Panc1 (cell line): ENCODE measurements at regions not wholly inside any gene's neighbourhood (a gene's known extent, or its start where the extent isn't known, plus 50 kb on each side); places are given as distances from the start of the nearest gene placed in this dataset.
"Not testable (repeated sequence)": the region's sequence is repeated elsewhere in the genome, so short reads cannot be mapped to it uniquely, and the experiment has no call there.

ENCODE experiments used
- ATAC-seq: fragments of 200-7000 bp; cut with Tn5 transposase; 2 replicates; pipeline ENCODE4 v1.9.1; 2020; ENCODE audit warnings: mild to moderate bottlenecking, moderate library complexity
- BruUV-seq: library from RNA; stranded (reverse); fragments of 400-500 nt; replicated peaks from 2 replicates; lab custom pipeline; 2021; lab: Mats Ljungman, UMichigan
- CTCF ChIA-PET: fragments of 300-600 bp; sonication (Branson Sonifier 250); formaldehyde crosslinking; loops from one replicate; lab custom pipeline; 2022; ENCODE audit warnings: antibody characterized with exemption; lab: Charles Lee
- POLR2A ChIA-PET: fragments of 300-600 bp; sonication (Branson Sonifier 250); formaldehyde crosslinking; loops from one replicate; lab custom pipeline; 2022; ENCODE audit warnings: antibody characterized with exemption; lab: Charles Lee
- DNase-seq: peaks from one replicate; pipeline ENCODE4 v3.0.0-alpha.2; 2010; ENCODE audit warnings: low read depth, low spot score
- H3K27ac ChIP-seq: 2 replicates; pipeline ENCODE4 v1.5.1; 2011; ENCODE audit warnings: mild to moderate bottlenecking, low read length, inconsistent platforms
- H3K27me3 ChIP-seq: fragments of 200-500 bp; sonication (Bioruptor generic); 2 replicates; pipeline ENCODE4 v1.6.0; 2014; ENCODE audit warnings: low read length, inconsistent platforms; ENCODE audit not compliant: control insufficient read depth, insufficient read depth
- H3K36me3 ChIP-seq: fragments of 200-500 bp; sonication (Bioruptor generic); 2 replicates; pipeline ENCODE4 v1.5.1; 2014; ENCODE audit warnings: inconsistent platforms, mild to moderate bottlenecking, low read length, moderate library complexity; ENCODE audit not compliant: control insufficient read depth, insufficient read depth
- H3K4me1 ChIP-seq: 2 replicates; pipeline ENCODE4 v1.5.1; 2011; ENCODE audit warnings: inconsistent platforms, mild to moderate bottlenecking, low read length, moderate library complexity; ENCODE audit not compliant: control insufficient read depth, insufficient read depth
- H3K4me3 ChIP-seq, 2 experiments: 2 replicates each; pipeline ENCODE4 v1.5.1; 2011 to 2012; ENCODE audit warnings: low read depth in 2 of 2, low read length in 2 of 2, mild to moderate bottlenecking in 2 of 2, inconsistent platforms in 1 of 2, moderate library complexity in 1 of 2
- H3K9me3 ChIP-seq: fragments of 200-500 bp; sonication (Bioruptor generic); 2 replicates; pipeline ENCODE4 v1.5.1; 2014; ENCODE audit warnings: low read depth, mild to moderate bottlenecking, inconsistent platforms, low read length, moderate library complexity; ENCODE audit not compliant: control insufficient read depth, insufficient read depth
- POLR2AphosphoS5 ChIP-seq: IDR thresholded peaks from 2 replicates; pipeline ENCODE4 v1.6.1; 2012; ENCODE audit warnings: mild to moderate bottlenecking, low read depth, low read length, moderate library complexity
- SIN3A ChIP-seq: IDR thresholded peaks from 2 replicates; pipeline ENCODE4 v1.6.1; 2012; ENCODE audit warnings: low read depth, mild to moderate bottlenecking, low read length, moderate library complexity, borderline replicate concordance; ENCODE audit not compliant: insufficient read depth
- TCF7L2 ChIP-seq: IDR thresholded peaks from 2 replicates; pipeline ENCODE4 v1.6.1; 2011; ENCODE audit warnings: mild to moderate bottlenecking, low read depth, low read length, inconsistent platforms
- in situ Hi-C: cut with HindIII; loops from 2 replicates; pipeline ENCODE4 v1.10.0; 2016; ENCODE audit warnings: low sequenced_read_pairs, low pct_unique_long_range_greater_than_20kb
- intact Hi-C: fragments of 100-400 bp; cut with micrococcal nuclease; formaldehyde crosslinking; loops from one replicate; pipeline ENCODE4 v1.10.0; 2022; ENCODE audit not compliant: unreplicated experiment
- TF ChIP-seq, protein P1 (sequence below), 2 experiments: IDR thresholded peaks; 2 replicates each; pipeline ENCODE4 v1.6.1; 2011 to 2012; ENCODE audit warnings: low read depth in 2 of 2, control low read depth in 1 of 2, low read length in 1 of 2, mild to moderate bottlenecking in 1 of 2, moderate library complexity in 1 of 2; ENCODE audit not compliant: insufficient read depth in 1 of 2
- TF ChIP-seq, protein P2 (sequence below): fragments of 450-650 bp; IDR thresholded peaks from 2 replicates; pipeline ENCODE4 v1.5.1; 2017; ENCODE audit warnings: mild to moderate bottlenecking

DNA sequence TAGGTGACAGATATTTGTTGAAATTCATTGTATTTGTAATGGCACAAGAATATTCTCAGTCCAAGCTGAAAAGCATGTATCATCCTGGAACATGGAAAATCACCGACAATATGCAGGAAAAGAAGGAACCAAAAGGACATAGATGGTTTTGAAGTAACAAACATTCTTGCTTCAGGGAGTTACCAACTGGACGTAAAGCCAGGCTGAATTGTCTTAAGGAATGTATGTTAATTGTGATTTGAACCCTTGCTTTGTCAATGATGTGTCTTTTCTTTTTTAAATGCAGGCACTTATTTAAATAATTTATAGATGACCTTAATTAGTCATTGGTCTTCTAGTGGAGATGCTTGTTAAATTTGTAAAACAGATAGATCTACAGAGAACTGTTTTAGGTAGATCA is 489.4 kb upstream of the ZP4 start:
- no peak overlapping the region for H3K4me3 ChIP-seq
- TF ChIP-seq POLR2AphosphoS5: no peak
- TF ChIP-seq, protein P1, sequence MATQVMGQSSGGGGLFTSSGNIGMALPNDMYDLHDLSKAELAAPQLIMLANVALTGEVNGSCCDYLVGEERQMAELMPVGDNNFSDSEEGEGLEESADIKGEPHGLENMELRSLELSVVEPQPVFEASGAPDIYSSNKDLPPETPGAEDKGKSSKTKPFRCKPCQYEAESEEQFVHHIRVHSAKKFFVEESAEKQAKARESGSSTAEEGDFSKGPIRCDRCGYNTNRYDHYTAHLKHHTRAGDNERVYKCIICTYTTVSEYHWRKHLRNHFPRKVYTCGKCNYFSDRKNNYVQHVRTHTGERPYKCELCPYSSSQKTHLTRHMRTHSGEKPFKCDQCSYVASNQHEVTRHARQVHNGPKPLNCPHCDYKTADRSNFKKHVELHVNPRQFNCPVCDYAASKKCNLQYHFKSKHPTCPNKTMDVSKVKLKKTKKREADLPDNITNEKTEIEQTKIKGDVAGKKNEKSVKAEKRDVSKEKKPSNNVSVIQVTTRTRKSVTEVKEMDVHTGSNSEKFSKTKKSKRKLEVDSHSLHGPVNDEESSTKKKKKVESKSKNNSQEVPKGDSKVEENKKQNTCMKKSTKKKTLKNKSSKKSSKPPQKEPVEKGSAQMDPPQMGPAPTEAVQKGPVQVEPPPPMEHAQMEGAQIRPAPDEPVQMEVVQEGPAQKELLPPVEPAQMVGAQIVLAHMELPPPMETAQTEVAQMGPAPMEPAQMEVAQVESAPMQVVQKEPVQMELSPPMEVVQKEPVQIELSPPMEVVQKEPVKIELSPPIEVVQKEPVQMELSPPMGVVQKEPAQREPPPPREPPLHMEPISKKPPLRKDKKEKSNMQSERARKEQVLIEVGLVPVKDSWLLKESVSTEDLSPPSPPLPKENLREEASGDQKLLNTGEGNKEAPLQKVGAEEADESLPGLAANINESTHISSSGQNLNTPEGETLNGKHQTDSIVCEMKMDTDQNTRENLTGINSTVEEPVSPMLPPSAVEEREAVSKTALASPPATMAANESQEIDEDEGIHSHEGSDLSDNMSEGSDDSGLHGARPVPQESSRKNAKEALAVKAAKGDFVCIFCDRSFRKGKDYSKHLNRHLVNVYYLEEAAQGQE (IDR thresholded peaks at IDR 0.05; ENCODE audit: insufficient read depth in 1 of 2, low read depth in 2 of 2, low read length in 1 of 2): no peak
- no peak for TF ChIP-seq SIN3A
- no peak for TF ChIP-seq TCF7L2
- TF ChIP-seq, protein P2, sequence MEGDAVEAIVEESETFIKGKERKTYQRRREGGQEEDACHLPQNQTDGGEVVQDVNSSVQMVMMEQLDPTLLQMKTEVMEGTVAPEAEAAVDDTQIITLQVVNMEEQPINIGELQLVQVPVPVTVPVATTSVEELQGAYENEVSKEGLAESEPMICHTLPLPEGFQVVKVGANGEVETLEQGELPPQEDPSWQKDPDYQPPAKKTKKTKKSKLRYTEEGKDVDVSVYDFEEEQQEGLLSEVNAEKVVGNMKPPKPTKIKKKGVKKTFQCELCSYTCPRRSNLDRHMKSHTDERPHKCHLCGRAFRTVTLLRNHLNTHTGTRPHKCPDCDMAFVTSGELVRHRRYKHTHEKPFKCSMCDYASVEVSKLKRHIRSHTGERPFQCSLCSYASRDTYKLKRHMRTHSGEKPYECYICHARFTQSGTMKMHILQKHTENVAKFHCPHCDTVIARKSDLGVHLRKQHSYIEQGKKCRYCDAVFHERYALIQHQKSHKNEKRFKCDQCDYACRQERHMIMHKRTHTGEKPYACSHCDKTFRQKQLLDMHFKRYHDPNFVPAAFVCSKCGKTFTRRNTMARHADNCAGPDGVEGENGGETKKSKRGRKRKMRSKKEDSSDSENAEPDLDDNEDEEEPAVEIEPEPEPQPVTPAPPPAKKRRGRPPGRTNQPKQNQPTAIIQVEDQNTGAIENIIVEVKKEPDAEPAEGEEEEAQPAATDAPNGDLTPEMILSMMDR: no peak
- DNase-seq: no peak
- H3K4me1 ChIP-seq: no peaks in the 10 kb centered on the region
- ChIA-PET POLR2A (no interaction called here), CTCF (no interaction called here)
- BruUV-seq: no TSS peak
- in situ Hi-C loops (no loop called here), intact Hi-C loops (no loop called here)
- H3K27me3 ChIP-seq: no peaks in the 10 kb centered on the region
- no peak overlapping the region for H3K27ac ChIP-seq
- no peaks in the 10 kb centered on the region for H3K9me3 ChIP-seq
- ATAC-seq: no peak
- H3K36me3 ChIP-seq: no peaks in the 10 kb centered on the region

DNA sequence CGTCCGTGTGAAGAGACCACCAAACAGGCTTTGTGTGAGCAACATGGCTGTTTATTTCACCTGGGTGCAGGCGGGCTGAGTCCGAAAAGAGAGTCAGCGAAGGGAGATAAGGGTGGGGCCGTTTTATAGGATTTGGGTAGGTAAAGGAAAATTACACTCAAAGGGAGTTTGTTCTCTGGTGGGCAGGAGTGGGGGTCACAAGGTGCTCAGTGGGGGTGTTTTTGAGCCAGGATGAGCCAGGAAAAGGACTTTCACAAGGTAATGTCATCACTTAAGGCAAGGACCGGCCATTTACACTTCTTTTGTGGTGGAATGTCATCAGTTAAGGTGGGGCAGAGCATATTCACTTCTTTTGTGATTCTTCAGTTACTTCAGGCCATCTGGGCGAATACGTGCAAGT is 488.7 kb upstream of the ZP4 start:
- ATAC-seq: not testable (repeated sequence)

DNA sequence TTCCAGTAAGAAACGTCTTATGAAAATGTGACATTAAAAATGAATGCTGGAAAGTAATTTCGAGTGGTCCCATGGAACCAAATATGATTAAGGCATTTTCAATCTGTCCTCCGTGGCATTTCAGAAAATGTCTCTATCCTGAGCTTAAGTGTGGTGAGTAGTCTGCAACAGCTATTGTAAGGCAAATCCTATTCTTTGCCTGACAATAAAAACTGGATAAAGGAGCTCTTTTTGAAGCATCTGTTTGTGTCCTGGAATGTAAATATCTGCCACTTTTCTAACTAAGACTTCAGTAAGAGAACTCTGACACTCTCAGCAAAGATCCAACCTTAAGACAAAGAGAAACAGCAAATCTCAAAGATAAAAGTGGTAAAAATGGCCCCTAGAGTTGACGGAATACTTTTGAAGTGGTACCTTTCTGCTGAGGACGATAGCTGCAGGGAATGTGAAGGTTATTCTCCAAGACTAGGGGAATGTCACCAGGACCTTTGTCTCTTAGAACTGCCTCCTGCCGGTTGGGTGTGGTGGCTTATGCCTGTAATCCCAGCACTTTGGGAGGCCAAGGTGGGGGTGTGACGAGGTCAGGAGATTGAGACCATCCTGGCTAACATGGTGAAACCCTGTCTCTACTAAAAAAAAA is 486.7 kb upstream of the ZP4 start:
- POLR2A ChIA-PET: no interaction called here
- Histone ChIP-seq H3K4me3 (no peak overlapping the region), H3K27ac (no peak overlapping the region), H3K36me3 (no peaks in the 10 kb centered on the region), H3K27me3 (no peaks in the 10 kb centered on the region), H3K4me1 (no peaks in the 10 kb centered on the region), H3K9me3 (no peaks in the 10 kb centered on the region)
- BruUV-seq: no TSS peak
- no peak for DNase-seq
- no peak for ATAC-seq
- intact Hi-C loops (no loop called here), in situ Hi-C loops (no loop called here)
- TF ChIP-seq TCF7L2: no peak
- CTCF ChIA-PET: no interaction called here

More for the DNA sequence above, 488.7 kb upstream of the ZP4 start:
- POLR2A ChIA-PET, H3K27me3 ChIP-seq, intact Hi-C loops, DNase-seq, H3K9me3 ChIP-seq, H3K36me3 ChIP-seq, H3K4me1 ChIP-seq, BruUV-seq, H3K4me3 ChIP-seq, H3K27ac ChIP-seq, CTCF ChIA-PET, in situ Hi-C loops: not testable (repeated sequence)
